DMS114 treated with DMSO at 0.1 percent for 48 hours (cell line): ENCODE measurements at regions not wholly inside any gene's neighbourhood (a gene's known extent, or its start where the extent isn't known, plus 50 kb on each side); places are given as distances from the start of the nearest gene placed in this dataset.

Source experiments
- DNase-seq: peaks from one replicate; lab custom pipeline; 2025; ENCODE audit not compliant: unreplicated experiment; lab: John Stamatoyannopoulos, UW

- no peak for DNase-seq
These were observed 311.7 kb upstream of the FMN2 start for GRCh38 chr1:239779962-239780361.

DNA sequence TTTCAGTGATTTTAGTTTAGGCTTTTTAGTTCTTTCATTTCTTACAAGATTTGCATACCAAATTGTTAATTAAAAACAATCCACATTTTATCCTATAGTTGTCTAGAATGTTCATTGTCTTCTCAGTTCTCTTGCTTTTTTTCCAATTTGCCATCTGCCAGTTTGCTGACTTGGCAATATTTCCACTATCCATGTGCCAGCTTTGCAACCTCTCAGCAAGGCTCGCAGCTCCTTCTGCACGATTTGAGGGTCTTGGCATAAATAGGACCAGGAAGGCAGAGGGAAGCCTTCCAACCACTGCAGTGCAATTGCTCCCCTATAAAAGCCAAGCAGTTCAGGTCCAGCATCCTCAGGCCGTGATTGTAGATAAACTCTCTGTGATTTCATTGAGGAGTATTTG lies 306.8 kb upstream of the FMN2 start:
- no peak for DNase-seq

GRCh38 chr1:239785576-239785975 lies 306.1 kb upstream of the FMN2 start:
- DNase-seq: no peak

GRCh38 chr1:239786464-239786863 lies 305.2 kb upstream of the FMN2 start:
- DNase-seq: no peak

- no peak for DNase-seq
These were observed 299.5 kb upstream of the FMN2 start for GRCh38 chr1:239792157-239792556.

GRCh38 chr1:239795304-239795703 lies 296.4 kb upstream of the FMN2 start:
- no peak for DNase-seq

DNA sequence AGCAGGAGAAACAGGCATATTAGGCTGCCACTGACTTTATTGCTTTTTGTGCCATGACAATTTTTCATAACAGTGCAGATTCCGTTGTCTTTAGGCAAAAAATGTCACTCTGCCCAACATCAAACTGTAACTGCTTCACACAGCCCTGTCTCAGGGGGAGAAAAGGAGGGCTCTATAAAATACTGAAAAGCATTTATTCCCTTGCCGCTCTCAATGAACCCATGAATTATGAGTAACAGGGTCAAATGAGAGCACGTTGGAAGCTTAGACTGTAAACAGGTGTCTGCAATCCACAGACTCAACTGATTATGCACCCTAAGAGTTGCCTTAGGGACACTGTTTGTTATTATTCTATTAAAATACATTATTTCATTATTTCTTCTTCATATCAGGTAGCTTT lies 292.1 kb upstream of the FMN2 start:
- no peak for DNase-seq

GRCh38 chr1:239800861-239801260 lies 290.8 kb upstream of the FMN2 start:
- no peak for DNase-seq

- no peak for DNase-seq
These were observed 289.4 kb upstream of the FMN2 start for GRCh38 chr1:239802275-239802674.

- no peak for DNase-seq
These were observed 287.9 kb upstream of the FMN2 start for GRCh38 chr1:239803781-239804180.

DNA sequence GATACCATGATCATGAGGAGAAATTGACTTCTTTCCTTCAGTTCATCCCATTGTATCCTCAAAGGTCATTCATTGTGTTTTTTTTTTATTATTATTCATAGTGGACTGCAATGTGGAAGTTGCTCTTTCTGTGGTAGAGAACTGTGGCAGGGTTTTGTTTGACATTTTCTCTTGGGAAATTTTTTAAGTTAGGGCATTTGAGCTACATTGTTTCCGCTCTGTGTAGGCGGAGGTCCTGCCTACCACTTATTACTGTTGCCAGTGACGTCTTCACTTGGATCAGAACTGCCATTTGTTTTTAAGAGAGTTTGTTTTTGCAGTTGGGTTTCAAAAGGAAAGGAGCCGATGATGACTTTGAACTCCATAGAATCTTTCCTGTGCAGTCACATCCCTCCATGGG lies 287.4 kb upstream of the FMN2 start:
- DNase-seq: no peak

GRCh38 chr1:239805042-239805441 lies 286.6 kb upstream of the FMN2 start:
- no peak for DNase-seq

DNA sequence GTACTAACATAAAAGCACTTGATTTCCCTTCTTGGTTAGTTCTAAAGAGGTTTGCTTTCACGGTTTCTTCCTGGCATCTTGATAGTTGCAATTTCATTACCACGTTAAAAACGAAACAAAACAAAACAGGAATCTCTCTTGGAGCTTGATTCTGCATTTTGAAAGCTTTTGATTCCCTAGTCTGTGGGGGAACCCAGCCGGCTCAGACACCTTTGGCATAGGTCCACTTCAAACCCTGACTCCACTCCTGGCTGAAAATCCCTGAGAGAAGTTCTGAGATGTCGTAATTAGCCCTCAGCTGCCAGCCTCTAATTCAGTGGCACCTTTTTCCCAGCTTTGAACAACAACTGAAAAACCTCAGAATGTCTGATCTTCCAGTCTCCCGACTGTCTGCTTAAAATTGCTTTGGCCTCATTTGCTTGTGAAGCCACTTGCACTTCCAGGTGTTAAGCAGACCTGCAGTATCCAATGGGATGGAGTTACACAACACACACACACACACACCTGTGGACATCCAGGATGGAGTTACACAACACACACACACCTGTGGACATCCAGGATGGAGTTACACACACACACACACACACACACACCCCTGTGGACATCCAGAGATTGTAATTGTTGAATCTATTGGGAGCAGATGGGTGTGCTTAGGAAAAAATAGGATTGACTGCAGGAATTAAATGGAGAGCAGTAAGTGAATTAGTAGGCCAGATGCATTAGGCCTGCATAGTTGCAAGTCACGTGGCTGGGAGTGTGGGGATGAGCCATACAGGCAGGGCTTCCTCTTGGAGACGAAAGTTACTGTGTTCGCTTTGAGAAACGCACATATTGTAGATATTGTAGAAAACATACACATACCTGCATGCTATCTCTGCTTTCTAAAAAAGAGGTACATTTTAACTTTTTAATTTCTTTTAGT lies 285.6 kb upstream of the FMN2 start:
- DNase-seq: no peak

GRCh38 chr1:239806897-239807296 lies 284.8 kb upstream of the FMN2 start:
- DNase-seq: no peak

- no peak for DNase-seq
These were observed 284.3 kb upstream of the FMN2 start for GRCh38 chr1:239807361-239807760.

GRCh38 chr1:239810061-239810481 lies 281.6 kb upstream of the FMN2 start:
- DNase-seq: no peak

DNA sequence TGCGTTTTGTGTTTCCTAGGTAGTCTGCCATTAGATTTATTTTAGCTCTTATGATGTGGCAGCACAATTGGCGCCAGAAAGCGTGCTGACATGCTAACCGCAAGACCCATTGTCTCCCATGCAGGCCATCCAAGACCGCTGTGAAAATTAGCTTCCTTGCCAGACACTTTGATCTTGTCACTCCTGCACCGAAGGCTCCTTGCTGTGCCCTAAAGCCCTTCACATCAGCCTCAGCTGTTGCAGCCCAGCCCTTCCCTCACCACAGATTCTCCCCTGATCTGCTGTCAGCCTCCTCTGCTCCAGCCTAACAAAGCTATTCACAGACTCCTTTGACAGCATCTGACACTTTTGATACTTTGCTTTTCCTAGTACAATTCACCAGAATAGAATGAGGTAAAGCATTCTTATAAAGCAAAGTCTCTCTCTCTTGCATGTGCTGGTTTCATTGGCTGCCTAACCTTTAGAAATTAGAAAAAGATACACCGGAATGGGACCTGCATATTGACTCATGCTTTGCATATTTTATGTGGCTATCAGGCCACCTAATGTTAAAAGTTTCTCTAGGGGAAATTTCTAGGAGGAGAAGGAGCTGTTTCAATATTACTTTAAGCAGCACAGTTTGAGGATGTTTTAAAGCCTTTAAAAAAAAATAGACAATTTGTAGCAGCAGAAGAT lies 280.3 kb upstream of the FMN2 start:
- DNase-seq: no peak

GRCh38 chr1:239812580-239812979 lies 279.1 kb upstream of the FMN2 start:
- DNase-seq: no peak

- DNase-seq: no peak
These were observed 277.3 kb upstream of the FMN2 start for GRCh38 chr1:239814306-239814881.

DNA sequence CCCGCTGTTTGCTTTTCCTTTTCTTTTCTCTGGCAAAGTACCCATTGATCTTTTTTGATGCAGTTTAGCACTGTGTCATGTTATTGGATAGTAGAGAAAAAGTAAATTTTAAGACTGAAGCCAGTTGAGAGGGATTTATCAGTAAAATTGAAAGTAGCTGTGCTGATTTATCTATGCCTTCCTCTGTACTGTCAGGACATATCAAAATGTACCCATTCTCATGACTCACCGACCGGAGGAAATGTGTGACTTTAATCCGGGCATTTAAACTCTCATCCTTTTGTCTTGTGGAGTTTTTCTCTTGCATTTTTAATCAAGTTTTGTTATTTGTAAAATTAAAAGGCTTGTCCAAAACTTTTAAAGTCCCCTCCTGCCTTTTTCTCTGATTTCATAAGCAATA lies 276.6 kb upstream of the FMN2 start:
- no peak for DNase-seq

DNA sequence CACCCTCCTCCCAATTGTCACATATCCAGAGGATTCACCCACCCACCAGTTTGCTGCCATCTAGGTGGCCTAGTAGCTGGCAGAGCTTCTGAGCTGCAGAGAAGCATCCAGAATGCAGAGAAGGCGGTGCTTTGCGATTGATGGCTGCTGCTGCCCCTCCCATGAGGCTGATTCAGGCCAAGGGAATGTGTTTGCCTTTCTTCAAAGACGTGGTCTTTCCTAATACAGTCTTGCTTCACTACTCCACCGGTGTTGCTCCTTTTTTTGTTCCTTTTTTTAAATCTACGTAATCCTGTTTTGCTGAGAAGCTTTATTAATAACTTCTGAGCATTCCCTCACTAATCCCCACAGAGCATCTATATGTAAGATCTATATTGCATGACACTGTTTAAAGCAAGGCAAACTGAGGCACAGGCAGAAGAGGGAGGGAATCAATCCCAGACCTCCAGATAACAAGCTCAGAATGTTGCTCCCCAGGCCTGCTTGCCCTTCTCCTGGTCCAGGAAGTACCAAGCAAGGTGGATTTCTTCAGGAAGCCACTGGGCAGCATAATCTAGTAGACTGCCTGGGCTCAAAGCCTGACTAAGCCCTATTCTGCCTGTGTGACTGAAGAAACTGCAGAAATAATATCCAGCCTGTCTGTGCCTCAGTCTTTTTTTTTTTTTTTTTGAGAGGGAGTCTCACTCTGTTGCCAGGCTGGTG lies 275.5 kb upstream of the FMN2 start:
- DNase-seq: no peak
